Central memory CD8-positive, alpha-beta T cell (primary cell): ENCODE measurements at regions not wholly inside any gene's neighbourhood (a gene's known extent, or its start where the extent isn't known, plus 50 kb on each side); places are given as distances from the start of the nearest gene placed in this dataset.

ENCODE experiments used
- ATAC-seq: fragments of 150-1000 bp; cut with Tn5 transposase; replicated peaks from 2 replicates; pipeline ENCODE4 v1.10.0; 2022; ENCODE audit warnings: mild to moderate bottlenecking, moderate FRiP score, moderate number of reproducible peaks; ENCODE audit not compliant: poor library complexity, severe bottlenecking; ENCODE audit errors: extremely low read depth
- DNase-seq, 2 donors: peaks; one replicate each; pipeline ENCODE4 v3.0.0; 2021; ENCODE audit warnings: low spot score in 2 of 2
- H3K27ac Mint-ChIP-seq: one replicate; pipeline ENCODE4 v1.8.0; 2022; ENCODE audit warnings: low read depth, mild to moderate bottlenecking, moderate library complexity, mixed read lengths
- H3K27me3 Mint-ChIP-seq: one replicate; pipeline ENCODE4 v1.8.0; 2022; ENCODE audit warnings: mixed read lengths
- H3K36me3 Mint-ChIP-seq: one replicate; pipeline ENCODE4 v1.8.0; 2022; ENCODE audit warnings: mild to moderate bottlenecking, moderate library complexity, mixed read lengths; ENCODE audit not compliant: insufficient read depth
- H3K4me1 Mint-ChIP-seq: one replicate; pipeline ENCODE4 v1.8.0; 2022; ENCODE audit warnings: mixed read lengths
- H3K4me3 Mint-ChIP-seq: one replicate; pipeline ENCODE4 v1.8.0; 2022; ENCODE audit warnings: mild to moderate bottlenecking, moderate library complexity, mixed read lengths
- H3K9me3 Mint-ChIP-seq: one replicate; pipeline ENCODE4 v1.8.0; 2022; ENCODE audit warnings: mixed read lengths

- H3K9me3 Mint-ChIP-seq: peaks cover 13% of the 10 kb centered on the region
- no peak for DNase-seq
These were observed 479.8 kb downstream of the FUT8 start for GRCh38 chr14:65892315-65892714.

GRCh38 chr14:65900164-65900563 lies 487.6 kb downstream of the FUT8 start:
- Mint-ChIP-seq H3K27ac (no peak overlapping the region), H3K27me3 (no peaks in the 10 kb centered on the region), H3K4me1 (peaks cover 13% of the 10 kb centered on the region), H3K4me3 (no peak overlapping the region), H3K36me3 (no peaks in the 10 kb centered on the region), H3K9me3 (peaks cover 9% of the 10 kb centered on the region)
- ATAC-seq (no peak), DNase-seq (no peak)

More at GRCh38 chr14:65892315-65892714, 479.8 kb downstream of the FUT8 start:
- ATAC-seq: no peak
- Mint-ChIP-seq H3K27ac (no peak overlapping the region), H3K36me3 (no peaks in the 10 kb centered on the region), H3K4me3 (no peak overlapping the region), H3K4me1 (no peaks in the 10 kb centered on the region), H3K27me3 (no peaks in the 10 kb centered on the region)

DNA sequence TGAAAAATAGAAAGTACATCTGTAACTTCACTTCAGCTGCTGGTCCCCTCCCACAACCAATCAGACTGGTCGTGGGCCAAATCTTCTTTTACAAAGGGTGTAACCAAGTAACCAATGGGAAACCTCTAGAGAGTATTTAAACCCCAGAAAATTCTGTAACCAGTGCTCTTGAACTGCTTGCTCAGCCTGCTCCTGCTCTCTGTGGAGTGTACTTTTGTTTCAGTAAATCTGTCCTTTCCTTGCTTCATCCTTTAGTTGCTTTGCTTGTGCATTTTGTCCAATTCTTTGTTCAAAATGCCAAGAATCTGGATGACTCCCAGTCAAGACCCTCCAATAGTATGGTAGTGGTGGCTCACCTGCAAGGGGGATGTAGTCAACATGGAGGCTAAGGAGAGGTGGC lies 489.1 kb downstream of the FUT8 start:
- no peak for ATAC-seq
- H3K9me3 Mint-ChIP-seq: peaks cover 9% of the 10 kb centered on the region
- no peaks in the 10 kb centered on the region for H3K27me3 Mint-ChIP-seq
- no peak overlapping the region for H3K27ac Mint-ChIP-seq
- H3K36me3 Mint-ChIP-seq: no peaks in the 10 kb centered on the region
- no peak for DNase-seq
- peaks cover 13% of the 10 kb centered on the region for H3K4me1 Mint-ChIP-seq
- no peak overlapping the region for H3K4me3 Mint-ChIP-seq

DNA sequence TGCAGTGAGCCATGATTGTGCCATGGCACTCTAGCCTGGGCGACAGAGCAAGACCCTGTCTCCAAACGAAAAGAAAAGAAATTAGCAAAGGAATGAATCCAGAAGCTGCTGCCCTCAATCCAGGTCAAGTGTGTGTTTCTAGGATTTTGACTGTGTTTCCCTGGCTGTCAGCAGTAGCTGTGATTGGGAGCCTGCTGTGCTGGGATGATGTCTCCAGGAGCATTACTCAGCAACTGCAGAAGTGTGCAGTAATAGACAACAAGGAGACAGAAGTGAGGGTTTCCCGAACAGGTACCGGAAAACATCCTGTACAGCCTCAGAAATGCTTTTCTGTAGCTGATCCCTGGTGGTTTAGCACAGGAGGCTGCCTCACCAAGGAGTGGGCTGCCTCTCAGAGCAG lies 492.5 kb downstream of the FUT8 start:
- H3K9me3 Mint-ChIP-seq: peaks cover 9% of the 10 kb centered on the region
- peaks cover 4% of the 10 kb centered on the region for H3K4me1 Mint-ChIP-seq
- no peak overlapping the region for H3K27ac Mint-ChIP-seq
- DNase-seq: no peak
- H3K27me3 Mint-ChIP-seq: no peaks in the 10 kb centered on the region
- H3K36me3 Mint-ChIP-seq: no peaks in the 10 kb centered on the region
- no peak for ATAC-seq
- H3K4me3 Mint-ChIP-seq: no peak overlapping the region

DNA sequence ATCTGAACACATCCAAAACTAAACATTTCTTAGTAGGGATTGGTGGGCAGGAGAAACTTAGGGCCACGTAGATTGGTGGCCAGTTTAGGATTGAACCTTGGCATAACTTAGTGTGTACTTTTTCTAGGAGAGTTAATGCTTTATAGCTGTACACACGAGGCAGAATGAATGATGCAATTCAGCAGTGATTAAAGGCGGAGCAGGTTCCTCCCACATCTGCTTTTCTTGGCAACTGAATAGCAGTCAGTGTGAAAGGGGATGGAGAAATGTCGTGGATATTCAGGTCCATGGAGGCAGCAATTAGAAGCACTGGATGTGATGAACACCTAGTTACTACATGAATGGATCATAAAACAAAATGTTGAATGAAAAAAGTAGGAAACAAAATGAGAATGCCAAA lies 493.8 kb downstream of the FUT8 start:
- Mint-ChIP-seq H3K36me3 (no peaks in the 10 kb centered on the region), H3K27me3 (no peaks in the 10 kb centered on the region), H3K4me3 (no peak overlapping the region), H3K9me3 (peaks cover under 1% of the 10 kb centered on the region), H3K27ac (no peak overlapping the region), H3K4me1 (peaks cover 5% of the 10 kb centered on the region)
- ATAC-seq (no peak), DNase-seq (no peak)

GRCh38 chr14:65906948-65907347 lies 494.4 kb downstream of the FUT8 start:
- Mint-ChIP-seq H3K27ac (no peak overlapping the region), H3K4me1 (peaks cover 11% of the 10 kb centered on the region), H3K36me3 (no peaks in the 10 kb centered on the region), H3K27me3 (no peaks in the 10 kb centered on the region), H3K4me3 (no peak overlapping the region), H3K9me3 (no peaks in the 10 kb centered on the region)
- DNase-seq: no peak
- ATAC-seq: no peak

DNA sequence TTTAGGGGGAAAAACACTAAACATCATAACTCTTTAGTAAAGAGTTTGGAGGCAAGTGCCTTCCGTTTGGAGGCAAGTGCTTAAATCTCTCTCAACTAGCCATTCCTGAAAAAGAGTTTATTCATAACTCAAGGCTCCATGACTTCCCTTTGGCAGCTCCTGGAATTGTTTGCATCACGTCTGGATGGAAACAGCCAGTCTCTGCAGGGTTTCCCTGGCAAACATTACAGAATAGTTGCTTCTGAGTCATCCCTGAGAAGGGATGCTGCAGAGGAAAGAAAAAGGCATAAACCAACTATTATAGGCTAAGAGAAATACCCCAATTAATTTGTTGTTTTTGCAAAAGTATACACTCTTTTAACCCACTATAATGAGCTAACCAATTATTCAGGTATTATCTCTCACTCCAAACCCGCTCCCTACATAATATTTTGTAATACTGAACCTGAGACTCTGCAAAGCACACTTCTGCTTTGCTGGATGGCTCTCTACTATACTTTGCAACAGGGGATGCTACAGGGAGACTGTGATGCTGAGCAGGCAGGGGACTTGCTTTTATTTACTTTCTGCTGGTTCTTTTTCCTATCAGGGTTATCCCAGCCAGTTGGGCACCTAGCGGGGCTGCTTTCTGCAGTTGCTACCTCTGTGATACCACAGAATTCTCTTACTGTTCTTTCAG lies 497.7 kb downstream of the FUT8 start:
- Mint-ChIP-seq H3K4me1 (peaks cover 29% of the 10 kb centered on the region), H3K36me3 (peaks cover 2% of the 10 kb centered on the region), H3K27me3 (no peaks in the 10 kb centered on the region), H3K27ac (no peak overlapping the region), H3K4me3 (no peak overlapping the region), H3K9me3 (peaks cover 5% of the 10 kb centered on the region)
- DNase-seq: no peak
- ATAC-seq: no peak

- Mint-ChIP-seq H3K27ac (peak overlapping the region; percentile 47), H3K9me3 (peaks cover 5% of the 10 kb centered on the region), H3K27me3 (no peaks in the 10 kb centered on the region), H3K4me3 (no peak overlapping the region), H3K36me3 (peaks cover 2% of the 10 kb centered on the region), H3K4me1 (peaks cover 55% of the 10 kb centered on the region)
- ATAC-seq (peak; percentile 49), DNase-seq (no peak)
These were observed 502.6 kb downstream of the FUT8 start for GRCh38 chr14:65915125-65915524.

DNA sequence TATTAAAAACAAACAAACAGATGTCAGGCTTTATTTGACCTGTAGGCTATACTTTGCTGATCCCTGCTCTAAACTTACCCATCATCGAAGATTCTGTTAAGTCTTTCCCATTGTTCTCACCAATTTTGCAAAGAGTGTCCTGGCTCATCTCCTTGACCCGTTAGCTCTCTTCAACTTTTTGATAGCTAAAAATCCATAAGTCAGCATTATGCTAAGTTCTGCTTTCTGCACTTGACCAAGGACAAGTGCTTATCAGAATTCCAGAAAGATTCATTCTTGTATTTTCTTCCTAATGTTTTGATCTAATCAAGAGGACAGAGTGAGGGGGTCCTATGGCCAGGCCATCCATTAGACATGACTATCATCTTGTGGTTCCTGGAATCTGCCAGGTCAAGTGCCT lies 503.5 kb downstream of the FUT8 start:
- peaks cover 2% of the 10 kb centered on the region for H3K36me3 Mint-ChIP-seq
- H3K4me3 Mint-ChIP-seq: no peak overlapping the region
- DNase-seq (no peak), ATAC-seq (no peak)
- no peak overlapping the region for H3K27ac Mint-ChIP-seq
- H3K27me3 Mint-ChIP-seq: no peaks in the 10 kb centered on the region
- H3K9me3 Mint-ChIP-seq: peaks cover 5% of the 10 kb centered on the region
- H3K4me1 Mint-ChIP-seq: peaks cover 59% of the 10 kb centered on the region

GRCh38 chr14:65920996-65921395 lies 508.5 kb downstream of the FUT8 start:
- Mint-ChIP-seq H3K27ac (no peak overlapping the region), H3K4me1 (peaks cover 48% of the 10 kb centered on the region), H3K9me3 (no peaks in the 10 kb centered on the region), H3K36me3 (no peaks in the 10 kb centered on the region), H3K4me3 (no peak overlapping the region), H3K27me3 (no peaks in the 10 kb centered on the region)
- DNase-seq (no peak), ATAC-seq (no peak)

DNA sequence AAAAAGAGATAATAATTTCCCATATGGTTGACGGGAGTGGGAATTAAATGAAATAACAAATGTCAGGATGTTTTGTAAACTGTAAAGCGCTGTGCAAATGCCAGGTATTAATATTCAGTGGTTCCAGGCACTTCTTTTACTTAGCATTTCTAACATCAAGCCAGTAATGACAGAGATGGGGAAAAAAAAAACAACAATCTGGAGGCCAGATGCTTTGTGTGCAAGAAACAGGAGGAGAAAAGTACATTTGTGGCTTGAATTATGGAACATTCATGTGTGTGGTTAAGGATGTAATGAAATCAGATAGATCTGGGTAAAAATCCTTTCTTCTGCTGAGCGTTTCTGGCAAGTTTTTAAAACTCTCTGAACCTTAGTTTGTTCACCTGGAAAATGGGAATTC lies 509.6 kb downstream of the FUT8 start:
- ATAC-seq: no peak
- no peaks in the 10 kb centered on the region for H3K36me3 Mint-ChIP-seq
- peaks cover 50% of the 10 kb centered on the region for H3K4me1 Mint-ChIP-seq
- no peak overlapping the region for H3K4me3 Mint-ChIP-seq
- no peak overlapping the region for H3K27ac Mint-ChIP-seq
- peaks cover 5% of the 10 kb centered on the region for H3K9me3 Mint-ChIP-seq
- H3K27me3 Mint-ChIP-seq: no peaks in the 10 kb centered on the region
- no peak for DNase-seq

DNA sequence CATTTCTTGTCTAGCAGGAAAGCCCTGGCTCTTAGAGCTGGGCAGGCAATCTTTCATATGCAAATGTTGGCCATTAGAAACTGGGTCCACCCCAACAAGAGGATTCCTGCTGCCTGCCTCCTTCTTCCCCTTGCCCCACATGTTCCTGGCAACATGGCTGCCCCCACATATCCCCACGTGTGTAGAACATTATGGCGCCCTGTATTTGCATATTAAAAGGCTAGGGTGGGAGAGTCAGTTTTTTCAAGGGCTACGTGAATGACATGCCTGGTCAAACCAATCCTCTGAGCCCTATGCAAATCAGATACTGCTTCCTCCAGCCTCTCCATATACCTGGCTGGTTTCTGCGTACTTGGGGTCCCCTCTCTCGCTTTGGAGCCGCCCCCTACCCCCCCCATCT lies 514.0 kb downstream of the FUT8 start:
- DNase-seq: no peak
- H3K36me3 Mint-ChIP-seq: peaks cover 2% of the 10 kb centered on the region
- H3K4me1 Mint-ChIP-seq: peaks cover 68% of the 10 kb centered on the region
- H3K27me3 Mint-ChIP-seq: no peaks in the 10 kb centered on the region
- no peak for ATAC-seq
- peak overlapping the region; percentile 77 for H3K4me3 Mint-ChIP-seq
- peaks cover 5% of the 10 kb centered on the region for H3K9me3 Mint-ChIP-seq
- peak overlapping the region; percentile 88 for H3K27ac Mint-ChIP-seq

DNA sequence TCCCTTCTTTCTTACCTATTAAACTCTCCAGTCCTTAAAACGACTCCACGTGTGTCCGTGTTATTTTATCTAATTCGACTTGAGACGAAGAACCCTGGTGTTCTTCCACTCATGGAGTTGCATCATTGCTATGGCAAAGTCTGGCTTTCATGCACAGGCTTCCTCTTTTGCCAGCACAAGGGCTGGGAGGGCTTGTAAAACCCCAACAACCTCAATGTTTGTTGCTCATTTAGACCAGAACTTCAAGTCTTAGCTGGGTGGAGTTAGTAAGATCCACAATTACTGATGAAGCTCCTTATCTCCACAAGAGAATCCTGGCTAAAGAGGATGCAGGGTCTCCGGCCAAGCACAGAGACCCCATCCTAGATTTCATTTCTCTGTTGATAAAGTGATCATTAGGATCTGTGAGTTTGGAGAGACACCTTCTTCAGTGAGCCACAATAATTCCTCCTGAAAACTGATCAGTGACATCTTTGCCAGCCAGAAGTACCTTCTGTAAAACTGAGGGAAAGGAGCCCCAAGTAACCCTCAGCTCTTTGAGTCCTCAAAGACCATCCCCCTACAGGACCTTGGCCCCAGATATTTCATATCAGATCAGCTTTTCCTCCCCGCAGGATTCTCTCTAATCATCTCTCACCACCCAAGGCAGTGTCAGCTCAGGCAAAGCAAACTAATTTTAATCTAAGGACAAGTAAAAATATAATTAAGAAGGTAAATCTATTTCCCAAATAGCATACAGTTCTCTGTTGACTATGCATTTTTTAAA lies 514.6 kb downstream of the FUT8 start:
- Mint-ChIP-seq H3K4me3 (peak overlapping the region; percentile 77), H3K9me3 (peaks cover 5% of the 10 kb centered on the region), H3K4me1 (peaks cover 68% of the 10 kb centered on the region), H3K36me3 (peaks cover 2% of the 10 kb centered on the region), H3K27me3 (no peaks in the 10 kb centered on the region), H3K27ac (peak overlapping the region; percentile 88)
- ATAC-seq: no peak
- DNase-seq: no peak
